MV-4-11 (cell line): ENCODE measurements at regions not wholly inside any gene's neighbourhood (a gene's known extent, or its start where the extent isn't known, plus 50 kb on each side); places are given as distances from the start of the nearest gene placed in this dataset.
"Not testable (repeated sequence)": the region's sequence is repeated elsewhere in the genome, so short reads cannot be mapped to it uniquely, and the experiment has no call there.

Source experiments
- DNase-seq: peaks from one replicate; lab custom pipeline; 2025; lab: John Stamatoyannopoulos, UW

- no peak for DNase-seq
Measured at GRCh38 chr7:67843615-67844014, 847.0 kb downstream of the TYW1 start.

- DNase-seq: no peak
Measured at GRCh38 chr7:67847092-67847787, 850.6 kb downstream of the TYW1 start.

GRCh38 chr7:67854221-67855178, 857.9 kb downstream of the TYW1 start:
- no peak for DNase-seq

GRCh38 chr7:67855322-67855721, 858.7 kb downstream of the TYW1 start:
- no peak for DNase-seq

- no peak for DNase-seq
Measured at GRCh38 chr7:67856046-67856445, 859.4 kb downstream of the TYW1 start.

- peak; percentile 31 for DNase-seq
Measured at GRCh38 chr7:67857698-67858097, 861.1 kb downstream of the TYW1 start.

GRCh38 chr7:67858931-67859330, 862.3 kb downstream of the TYW1 start:
- no peak for DNase-seq

GRCh38 chr7:67863911-67864310, 867.3 kb downstream of the TYW1 start:
- DNase-seq: no peak

- DNase-seq: no peak
Measured at GRCh38 chr7:67866054-67866453, 869.4 kb downstream of the TYW1 start.

GRCh38 chr7:67866812-67867211, 870.2 kb downstream of the TYW1 start:
- DNase-seq: no peak

- no peak for DNase-seq
Measured at GRCh38 chr7:67870396-67870795, 873.8 kb downstream of the TYW1 start.

GRCh38 chr7:67875558-67875957, 878.9 kb downstream of the TYW1 start:
- DNase-seq: no peak

- DNase-seq: no peak
Measured at GRCh38 chr7:67878808-67879207, 882.2 kb downstream of the TYW1 start.

GRCh38 chr7:67882843-67883242, 886.2 kb downstream of the TYW1 start:
- no peak for DNase-seq

GRCh38 chr7:67890316-67890715, 893.7 kb downstream of the TYW1 start:
- DNase-seq: no peak

GRCh38 chr7:67894746-67895145, 898.1 kb downstream of the TYW1 start:
- no peak for DNase-seq

- peak; percentile 2 for DNase-seq
Measured at GRCh38 chr7:67896721-67897120, 900.1 kb downstream of the TYW1 start.

GRCh38 chr7:67900456-67900855, 903.8 kb downstream of the TYW1 start:
- DNase-seq: no peak

GRCh38 chr7:67901808-67902480, 905.3 kb downstream of the TYW1 start:
- DNase-seq: no peak

GRCh38 chr7:67907792-67908191, 911.2 kb downstream of the TYW1 start:
- DNase-seq: no peak

GRCh38 chr7:67912437-67912836, 915.8 kb downstream of the TYW1 start:
- DNase-seq: no peak

GRCh38 chr7:67913604-67914003, 917.0 kb downstream of the TYW1 start:
- DNase-seq: peak; percentile 0

- not testable (repeated sequence) for DNase-seq
Measured at GRCh38 chr7:67916111-67916510, 919.5 kb downstream of the TYW1 start.
